ENCODE measurements at regions not wholly inside any gene's neighbourhood (a gene's known extent, or its start where the extent isn't known, plus 50 kb on each side); places are given as distances from the start of the nearest gene placed in this dataset.

- 58% methylated on average over 2 of the region's 2 CpGs for WGBS (ENCODE audit: low lambda C conversion rate)
- no peak overlapping the region for H2AFZ ChIP-seq (ENCODE audit: low read depth)
- no peaks in the 10 kb centered on the region for H3K9me2 ChIP-seq
- H3F3A ChIP-seq (replicated peaks; ENCODE audit: insufficient read depth), result no peaks in the 10 kb centered on the region
- no peak for DNase-seq
- H3K4me1 ChIP-seq (ENCODE audit: control insufficient read depth in 1 of 2, insufficient read depth in 2 of 2, low read depth in 1 of 2, low read length in 1 of 2), result no peaks in the 10 kb centered on the region
- ChIA-PET CTCF (no interaction called here), POLR2A (no interaction called here)
- no peaks in the 10 kb centered on the region for H3K9me3 ChIP-seq
- H3K4me2 ChIP-seq, result no peak overlapping the region
- no peaks in the 10 kb centered on the region for H3K27me3 ChIP-seq (ENCODE audit: insufficient read depth)
- no peaks in the 10 kb centered on the region for H4K20me1 ChIP-seq (ENCODE audit: insufficient read depth)
- no peaks in the 10 kb centered on the region for H3K36me3 ChIP-seq (replicated peaks in 1 of 2; ENCODE audit: control insufficient read depth in 1 of 2, insufficient read depth in 2 of 2, low read length in 1 of 2)
- H3K4me3 ChIP-seq (ENCODE audit: low read depth in 2 of 2, low read length in 1 of 2), result no peak overlapping the region
- TF ChIP-seq TCF12 (IDR thresholded peaks at IDR 0.05) (no peak), RFX5 (IDR thresholded peaks at IDR 0.05; ENCODE audit: low read length) (no peak), NFIC (IDR thresholded peaks at IDR 0.05; ENCODE audit: borderline replicate concordance) (0 out of 2 replicates have a peak, but pooled peaks have one; percentile 28), TAF1 (IDR thresholded peaks at IDR 0.05; ENCODE audit: borderline replicate concordance, low read depth, low read length) (no peak), RCOR1 (IDR thresholded peaks at IDR 0.05; ENCODE audit: low read length) (no peak), MXI1 (IDR thresholded peaks at IDR 0.05; ENCODE audit: low read depth, low read length) (no peak), EZH2phosphoT487 (IDR thresholded peaks at IDR 0.05; ENCODE audit: borderline replicate concordance, low read depth) (no peak), FOSL2 (IDR thresholded peaks at IDR 0.05; ENCODE audit: borderline replicate concordance, low read depth) (no peak), ELF1 (IDR thresholded peaks at IDR 0.05) (no peak), GATA2 (CRISPR knock-in tag; IDR thresholded peaks at IDR 0.05) (no peak), TEAD4 (IDR thresholded peaks at IDR 0.05; ENCODE audit: borderline replicate concordance, insufficient read depth) (no peak)
- TF ChIP-seq, protein P1, sequence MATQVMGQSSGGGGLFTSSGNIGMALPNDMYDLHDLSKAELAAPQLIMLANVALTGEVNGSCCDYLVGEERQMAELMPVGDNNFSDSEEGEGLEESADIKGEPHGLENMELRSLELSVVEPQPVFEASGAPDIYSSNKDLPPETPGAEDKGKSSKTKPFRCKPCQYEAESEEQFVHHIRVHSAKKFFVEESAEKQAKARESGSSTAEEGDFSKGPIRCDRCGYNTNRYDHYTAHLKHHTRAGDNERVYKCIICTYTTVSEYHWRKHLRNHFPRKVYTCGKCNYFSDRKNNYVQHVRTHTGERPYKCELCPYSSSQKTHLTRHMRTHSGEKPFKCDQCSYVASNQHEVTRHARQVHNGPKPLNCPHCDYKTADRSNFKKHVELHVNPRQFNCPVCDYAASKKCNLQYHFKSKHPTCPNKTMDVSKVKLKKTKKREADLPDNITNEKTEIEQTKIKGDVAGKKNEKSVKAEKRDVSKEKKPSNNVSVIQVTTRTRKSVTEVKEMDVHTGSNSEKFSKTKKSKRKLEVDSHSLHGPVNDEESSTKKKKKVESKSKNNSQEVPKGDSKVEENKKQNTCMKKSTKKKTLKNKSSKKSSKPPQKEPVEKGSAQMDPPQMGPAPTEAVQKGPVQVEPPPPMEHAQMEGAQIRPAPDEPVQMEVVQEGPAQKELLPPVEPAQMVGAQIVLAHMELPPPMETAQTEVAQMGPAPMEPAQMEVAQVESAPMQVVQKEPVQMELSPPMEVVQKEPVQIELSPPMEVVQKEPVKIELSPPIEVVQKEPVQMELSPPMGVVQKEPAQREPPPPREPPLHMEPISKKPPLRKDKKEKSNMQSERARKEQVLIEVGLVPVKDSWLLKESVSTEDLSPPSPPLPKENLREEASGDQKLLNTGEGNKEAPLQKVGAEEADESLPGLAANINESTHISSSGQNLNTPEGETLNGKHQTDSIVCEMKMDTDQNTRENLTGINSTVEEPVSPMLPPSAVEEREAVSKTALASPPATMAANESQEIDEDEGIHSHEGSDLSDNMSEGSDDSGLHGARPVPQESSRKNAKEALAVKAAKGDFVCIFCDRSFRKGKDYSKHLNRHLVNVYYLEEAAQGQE (IDR thresholded peaks at IDR 0.05; ENCODE audit: low read depth, low read length), result no peak
- TF ChIP-seq, protein P2, sequence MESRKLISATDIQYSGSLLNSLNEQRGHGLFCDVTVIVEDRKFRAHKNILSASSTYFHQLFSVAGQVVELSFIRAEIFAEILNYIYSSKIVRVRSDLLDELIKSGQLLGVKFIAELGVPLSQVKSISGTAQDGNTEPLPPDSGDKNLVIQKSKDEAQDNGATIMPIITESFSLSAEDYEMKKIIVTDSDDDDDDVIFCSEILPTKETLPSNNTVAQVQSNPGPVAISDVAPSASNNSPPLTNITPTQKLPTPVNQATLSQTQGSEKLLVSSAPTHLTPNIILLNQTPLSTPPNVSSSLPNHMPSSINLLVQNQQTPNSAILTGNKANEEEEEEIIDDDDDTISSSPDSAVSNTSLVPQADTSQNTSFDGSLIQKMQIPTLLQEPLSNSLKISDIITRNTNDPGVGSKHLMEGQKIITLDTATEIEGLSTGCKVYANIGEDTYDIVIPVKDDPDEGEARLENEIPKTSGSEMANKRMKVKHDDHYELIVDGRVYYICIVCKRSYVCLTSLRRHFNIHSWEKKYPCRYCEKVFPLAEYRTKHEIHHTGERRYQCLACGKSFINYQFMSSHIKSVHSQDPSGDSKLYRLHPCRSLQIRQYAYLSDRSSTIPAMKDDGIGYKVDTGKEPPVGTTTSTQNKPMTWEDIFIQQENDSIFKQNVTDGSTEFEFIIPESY (IDR thresholded peaks at IDR 0.05; ENCODE audit: borderline replicate concordance, low read depth), result no peak
- TF ChIP-seq, protein P3, sequence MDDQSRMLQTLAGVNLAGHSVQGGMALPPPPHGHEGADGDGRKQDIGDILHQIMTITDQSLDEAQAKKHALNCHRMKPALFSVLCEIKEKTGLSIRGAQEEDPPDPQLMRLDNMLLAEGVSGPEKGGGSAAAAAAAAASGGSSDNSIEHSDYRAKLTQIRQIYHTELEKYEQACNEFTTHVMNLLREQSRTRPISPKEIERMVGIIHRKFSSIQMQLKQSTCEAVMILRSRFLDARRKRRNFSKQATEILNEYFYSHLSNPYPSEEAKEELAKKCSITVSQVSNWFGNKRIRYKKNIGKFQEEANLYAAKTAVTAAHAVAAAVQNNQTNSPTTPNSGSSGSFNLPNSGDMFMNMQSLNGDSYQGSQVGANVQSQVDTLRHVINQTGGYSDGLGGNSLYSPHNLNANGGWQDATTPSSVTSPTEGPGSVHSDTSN (IDR thresholded peaks at IDR 0.05), result peak; percentile 7; the same call in 1 of the 2 replicates
- TF ChIP-seq, protein P4, sequence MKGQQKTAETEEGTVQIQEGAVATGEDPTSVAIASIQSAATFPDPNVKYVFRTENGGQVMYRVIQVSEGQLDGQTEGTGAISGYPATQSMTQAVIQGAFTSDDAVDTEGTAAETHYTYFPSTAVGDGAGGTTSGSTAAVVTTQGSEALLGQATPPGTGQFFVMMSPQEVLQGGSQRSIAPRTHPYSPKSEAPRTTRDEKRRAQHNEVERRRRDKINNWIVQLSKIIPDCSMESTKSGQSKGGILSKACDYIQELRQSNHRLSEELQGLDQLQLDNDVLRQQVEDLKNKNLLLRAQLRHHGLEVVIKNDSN (IDR thresholded peaks at IDR 0.05; ENCODE audit: borderline replicate concordance, low read depth), result no peak
- H3K9ac ChIP-seq, result no peak overlapping the region
- H3K27ac ChIP-seq (ENCODE audit: low read depth in 2 of 2, low read length in 1 of 2), result peak overlapping the region in 1 of 2 experiments; percentile 57; a peak in 2 of 4 replicates
- H3K79me2 ChIP-seq (ENCODE audit: insufficient read depth), result no peaks in the 10 kb centered on the region
Observed at GRCh38 chr15:39321977-39322376, 258.9 kb upstream of the THBS1 start.

All from SK-N-SH (cell line).